NOMO-1 treated with DMSO at 0.1 percent for 48 hours (cell line): ENCODE measurements at regions not wholly inside any gene's neighbourhood (a gene's known extent, or its start where the extent isn't known, plus 50 kb on each side); places are given as distances from the start of the nearest gene placed in this dataset.
"Not testable (repeated sequence)": the region's sequence is repeated elsewhere in the genome, so short reads cannot be mapped to it uniquely, and the experiment has no call there.

Source experiments
- DNase-seq: peaks from one replicate; lab custom pipeline; 2025; ENCODE audit not compliant: unreplicated experiment; lab: John Stamatoyannopoulos, UW

GRCh38 chr21:31609081-31609480 is 50.4 kb upstream of the SOD1 start:
- DNase-seq = no peak

- no peak for DNase-seq
Observed at GRCh38 chr21:31607791-31608190, 51.7 kb upstream of the SOD1 start.

- no peak for DNase-seq
Observed at GRCh38 chr21:31606081-31606874, 53.2 kb upstream of the SOD1 start.

- peak; percentile 64 for DNase-seq
Observed at GRCh38 chr21:31604591-31605190, 54.8 kb upstream of the SOD1 start.

- DNase-seq = no peak
Observed at GRCh38 chr21:31599563-31599962, 59.9 kb upstream of the SOD1 start.

- no peak for DNase-seq
Observed at GRCh38 chr21:31599013-31599412, 60.5 kb upstream of the SOD1 start.

GRCh38 chr21:31597683-31598082 is 61.8 kb upstream of the SOD1 start:
- DNase-seq = no peak

GRCh38 chr21:31596055-31596454 is 63.4 kb upstream of the SOD1 start:
- no peak for DNase-seq

GRCh38 chr21:31594726-31595125 is 64.8 kb upstream of the SOD1 start:
- no peak for DNase-seq

- DNase-seq = no peak
Observed at GRCh38 chr21:31594279-31594678, 65.2 kb upstream of the SOD1 start.

- no peak for DNase-seq
Observed at GRCh38 chr21:31592963-31593560, 66.4 kb upstream of the SOD1 start.

- DNase-seq = no peak
Observed at GRCh38 chr21:31592516-31592915, 67.0 kb upstream of the SOD1 start.

GRCh38 chr21:31589820-31590219 is 69.7 kb upstream of the SOD1 start:
- DNase-seq = no peak

- DNase-seq = no peak
Observed at GRCh38 chr21:31586118-31586517, 73.4 kb upstream of the SOD1 start.

GRCh38 chr21:31583937-31584336 is 75.6 kb upstream of the SOD1 start:
- DNase-seq = not testable (repeated sequence)

- no peak for DNase-seq
Observed at GRCh38 chr21:31583498-31583897, 76.0 kb upstream of the SOD1 start.

- peak; percentile 54 for DNase-seq
Observed at GRCh38 chr21:31580866-31581276, 78.6 kb upstream of the SOD1 start.

GRCh38 chr21:31577271-31577670 is 82.2 kb upstream of the SOD1 start:
- peak; percentile 39 for DNase-seq

- DNase-seq = no peak
Observed at GRCh38 chr21:31576428-31576827, 83.1 kb upstream of the SOD1 start.

GRCh38 chr21:31573217-31573616 is 86.3 kb upstream of the SOD1 start:
- no peak for DNase-seq

GRCh38 chr21:31571879-31572278 is 87.6 kb upstream of the SOD1 start:
- DNase-seq = no peak

GRCh38 chr21:31570824-31571566 is 88.5 kb upstream of the SOD1 start:
- no peak for DNase-seq
